ENCODE measurements at regions not wholly inside any gene's neighbourhood (a gene's known extent, or its start where the extent isn't known, plus 50 kb on each side); places are given as distances from the start of the nearest gene placed in this dataset.

GRCh38 chr1:84758968-84759491 is 68.8 kb upstream of the SSX2IP start:
- CTCF ChIA-PET, result interaction anchor here (0.6 to 5.2 kb wide), 5 partner anchors 13 to 177 kb away, joined by 3 to 44 read pairs (median 3); no protein-coding TSS in a partner anchor
- no peak for ATAC-seq
- H3K27ac Mint-ChIP-seq, result no peak overlapping the region

More at GRCh38 chr1:84758968-84759491, 68.8 kb upstream of the SSX2IP start:
- POLR2A ChIA-PET, result no interaction called here
- H3K36me3 Mint-ChIP-seq, result no peaks in the 10 kb centered on the region
- H3K9me3 Mint-ChIP-seq, result no peaks in the 10 kb centered on the region
- H3K4me3 Mint-ChIP-seq, result no peak overlapping the region
- DNase-seq (ENCODE audit: low spot score), result no peak
- peaks cover 48% of the 10 kb centered on the region for H3K4me1 Mint-ChIP-seq
- TF ChIP-seq AFF4 (CRISPR knock-in tag; IDR thresholded peaks at IDR 0.05; ENCODE audit: borderline replicate concordance), result no peak
- TF ChIP-seq, protein P1, sequence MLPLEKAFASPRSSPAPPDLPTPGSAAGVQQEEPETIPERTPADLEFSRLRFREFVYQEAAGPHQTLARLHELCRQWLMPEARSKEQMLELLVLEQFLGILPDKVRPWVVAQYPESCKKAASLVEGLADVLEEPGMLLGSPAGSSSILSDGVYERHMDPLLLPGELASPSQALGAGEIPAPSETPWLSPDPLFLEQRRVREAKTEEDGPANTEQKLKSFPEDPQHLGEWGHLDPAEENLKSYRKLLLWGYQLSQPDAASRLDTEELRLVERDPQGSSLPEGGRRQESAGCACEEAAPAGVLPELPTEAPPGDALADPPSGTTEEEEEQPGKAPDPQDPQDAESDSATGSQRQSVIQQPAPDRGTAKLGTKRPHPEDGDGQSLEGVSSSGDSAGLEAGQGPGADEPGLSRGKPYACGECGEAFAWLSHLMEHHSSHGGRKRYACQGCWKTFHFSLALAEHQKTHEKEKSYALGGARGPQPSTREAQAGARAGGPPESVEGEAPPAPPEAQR (CRISPR knock-in tag; IDR thresholded peaks at IDR 0.05), result no peak
- TF ChIP-seq EMX1 (CRISPR knock-in tag; IDR thresholded peaks at IDR 0.05), result no peak
- no peak for TF ChIP-seq IRF2 (CRISPR knock-in tag; IDR thresholded peaks at IDR 0.05; ENCODE audit: borderline replicate concordance, low read depth)
- no peak for TF ChIP-seq JAZF1 (CRISPR knock-in tag; IDR thresholded peaks at IDR 0.05)
- TF ChIP-seq E2F1 (CRISPR knock-in tag; IDR thresholded peaks at IDR 0.05), result no peak
- no peak for TF ChIP-seq OVOL2 (CRISPR knock-in tag; IDR thresholded peaks at IDR 0.05; ENCODE audit: borderline replicate concordance)
- no peak for TF ChIP-seq CREM (CRISPR knock-in tag; IDR thresholded peaks at IDR 0.05)
- TF ChIP-seq CREB1 (CRISPR knock-in tag; IDR thresholded peaks at IDR 0.05), result no peak
- TF ChIP-seq SOX15 (CRISPR knock-in tag; IDR thresholded peaks at IDR 0.05), result no peak
- TF ChIP-seq CBFB (CRISPR knock-in tag; IDR thresholded peaks at IDR 0.05; ENCODE audit: low read depth), result no peak
- no peak for TF ChIP-seq ZNF317 (CRISPR knock-in tag; IDR thresholded peaks at IDR 0.05; ENCODE audit: borderline replicate concordance, low read depth)
- TF ChIP-seq HMGA2 (CRISPR knock-in tag; IDR thresholded peaks at IDR 0.05), result no peak
- TF ChIP-seq STAT6 (CRISPR knock-in tag; conservative IDR thresholded peaks at IDR 0.05; ENCODE audit: low read depth), result no peak
- TF ChIP-seq NFATC4 (CRISPR knock-in tag; IDR thresholded peaks at IDR 0.05), result no peak
- no peak for TF ChIP-seq ZNF423 (CRISPR knock-in tag; IDR thresholded peaks at IDR 0.05)
- no peak for TF ChIP-seq IRF1 (CRISPR knock-in tag; IDR thresholded peaks at IDR 0.05)
- TF ChIP-seq ARID4B (CRISPR knock-in tag; IDR thresholded peaks at IDR 0.05; ENCODE audit: borderline replicate concordance), result no peak
- no peaks in the 10 kb centered on the region; the same call in 1 of the 2 replicates for H3K27me3 Mint-ChIP-seq (ENCODE audit: low read depth)

Data from WTC11 (cell line).